K562 (cell line): ENCODE measurements at regions not wholly inside any gene's neighbourhood (a gene's known extent, or its start where the extent isn't known, plus 50 kb on each side); places are given as distances from the start of the nearest gene placed in this dataset.

ENCODE experiments used
- ATAC-seq: fragments of 200-7000 bp; cut with Tn5 transposase; 3 replicates; pipeline ENCODE4 v1.9.1; 2020; ENCODE audit warnings: moderate library complexity
- BruUV-seq: library from RNA; stranded (reverse); fragments of 400-500 nt; replicated peaks from 2 replicates; lab custom pipeline; 2021; lab: Mats Ljungman, UMichigan
- CTCF ChIA-PET: fragments of 300-600 bp; formaldehyde crosslinking; extraction: SDS; loops from one replicate; lab custom pipeline; 2021; ENCODE audit warnings: low intra/inter-chr PET ratio; lab: Yijun Ruan, JAX
- POLR2A ChIA-PET: fragments of 300-600, 350-650 bp; sonication (Branson Sonifier 250); formaldehyde crosslinking; extraction: SDS; loops from one replicate; lab custom pipeline; 2021; ENCODE audit warnings: antibody characterized with exemption, inconsistent platforms; lab: Yijun Ruan, JAX
- DNase-seq, 4 experiments: peaks; one replicate each; pipeline versions ENCODE4 v3.0.0 to v3.0.0-alpha.2; 2011 to 2018; ENCODE audit warnings: low spot score in 3 of 4, mixed read lengths in 3 of 4; ENCODE audit errors: extremely low read depth in 1 of 4
- FAIRE-seq: peaks from 2 replicates; lab custom pipeline; 2011; peaks lifted over from hg19 to GRCh38; lab: Jason Lieb, UNC
- H2AFZ ChIP-seq: 2 replicates; pipeline ENCODE4 v1.6.0; 2011; ENCODE audit warnings: low read depth, low read length, control low read depth, inconsistent platforms
- H3K27ac ChIP-seq: fragments of 200-600 bp; 3 replicates; pipeline ENCODE4 v1.8.0; 2011; ENCODE audit warnings: low read depth, mild to moderate bottlenecking, control low read depth, inconsistent platforms, low read length, moderate library complexity, mixed read lengths; ENCODE audit errors: extremely low read depth
- H3K27me3 ChIP-seq, 2 experiments: fragments of 300-600 bp in 1 of 2; 2 replicates in 1 of 2; 3 replicates in 1 of 2; pipeline versions ENCODE4 v1.6.0 to v1.8.0; 2011; ENCODE audit warnings: inconsistent platforms in 2 of 2, low read length in 2 of 2, mild to moderate bottlenecking in 1 of 2, mixed read lengths in 1 of 2, moderate library complexity in 1 of 2; ENCODE audit not compliant: control insufficient read depth in 2 of 2, insufficient read depth in 2 of 2
- H3K36me3 ChIP-seq: fragments of 300-600 bp; 3 replicates; pipeline ENCODE4 v1.8.0; 2011; ENCODE audit warnings: mild to moderate bottlenecking, low read length, inconsistent platforms; ENCODE audit not compliant: control insufficient read depth, insufficient read depth
- H3K4me1 ChIP-seq, 2 experiments: fragments of 200-600 bp in 1 of 2; replicated peaks in 1 of 2; 2 replicates in 1 of 2; 3 replicates in 1 of 2; pipeline versions ENCODE4 v1.5.1 to v1.8.0; 2011; ENCODE audit warnings: inconsistent platforms in 2 of 2, low read length in 2 of 2, mild to moderate bottlenecking in 1 of 2, mixed read lengths in 1 of 2, moderate library complexity in 1 of 2; ENCODE audit not compliant: control insufficient read depth in 2 of 2, insufficient read depth in 2 of 2
- H3K4me2 ChIP-seq: 2 replicates; pipeline ENCODE4 v1.6.1; 2011; ENCODE audit warnings: low read length, control low read depth, inconsistent platforms, mixed read lengths; ENCODE audit not compliant: insufficient read depth
- H3K4me3 ChIP-seq: fragments of 200-600 bp; sonication (generic), shearing (Covaris generic); 2 replicates; pipeline ENCODE4 v1.5.1; 2016; ENCODE audit warnings: control low read depth, inconsistent platforms
- H3K79me2 ChIP-seq: fragments of 200-600 bp; 3 replicates; pipeline ENCODE4 v1.8.0; 2011; ENCODE audit warnings: low read length, inconsistent platforms; ENCODE audit not compliant: control insufficient read depth, insufficient read depth
- H3K9ac ChIP-seq, 2 experiments: 2 replicates each; pipeline versions ENCODE4 v1.6.0 to v1.6.1; 2011; ENCODE audit warnings: low read depth in 2 of 2, low read length in 2 of 2, control low read depth in 1 of 2, inconsistent platforms in 1 of 2, mild to moderate bottlenecking in 1 of 2, mixed read lengths in 1 of 2; ENCODE audit not compliant: insufficient read depth in 1 of 2
- H3K9me1 ChIP-seq: one replicate; pipeline ENCODE4 v1.6.0; 2011; ENCODE audit warnings: inconsistent platforms, mild to moderate bottlenecking, low read length, moderate library complexity; ENCODE audit not compliant: control insufficient read depth, insufficient read depth
- H3K9me3 ChIP-seq: replicated peaks from 2 replicates; pipeline ENCODE4 v1.5.1; 2011; ENCODE audit warnings: low read depth, low read length, inconsistent platforms; ENCODE audit not compliant: control insufficient read depth, insufficient read depth
- H4K20me1 ChIP-seq: replicated peaks from 2 replicates; pipeline ENCODE4 v1.6.1; 2011; ENCODE audit warnings: low read length, inconsistent platforms, mixed read lengths; ENCODE audit not compliant: control insufficient read depth, insufficient read depth
- ARID2 ChIP-seq: fragments of 450-650 bp; IDR thresholded peaks from 2 replicates; pipeline ENCODE4 v1.6.1; 2017; ENCODE audit warnings: antibody characterized with exemption, mild to moderate bottlenecking
- ATF3 ChIP-seq, 2 experiments: fragments of 450-650 bp in 1 of 2; sonication (generic) in 1 of 2; formaldehyde crosslinking in 1 of 2; IDR thresholded peaks in 1 of 2; conservative IDR thresholded peaks in 1 of 2; 2 replicates each; pipeline versions ENCODE4 v1.6.1 to v1.8.1; 2016 to 2023; ENCODE audit warnings: mild to moderate bottlenecking in 2 of 2, moderate library complexity in 2 of 2, inconsistent platforms in 1 of 2, missing genetic modification reagents in 1 of 2
- BHLHE40 ChIP-seq: IDR thresholded peaks from 2 replicates; pipeline ENCODE4 v1.6.1; 2011; ENCODE audit warnings: low read length, improper control_type of control experiment
- CXXC5 ChIP-seq: fragments of 250-450 bp; sonication (Bioruptor Pico); IDR thresholded peaks from 2 replicates; pipeline ENCODE4 v1.8.0; 2022; ENCODE audit warnings: inconsistent platforms, mild to moderate bottlenecking, moderate library complexity
- E2F5 ChIP-seq: sonication (generic); formaldehyde crosslinking; IDR thresholded peaks from 2 replicates; pipeline ENCODE4 v1.8.0; 2022; ENCODE audit warnings: mild to moderate bottlenecking, missing genetic modification reagents
- ELK3 ChIP-seq: fragments of 450-650 bp; formaldehyde crosslinking; IDR thresholded peaks from 2 replicates; pipeline ENCODE4 v1.4.0; 2020; ENCODE audit warnings: mild to moderate bottlenecking
- FOS ChIP-seq: IDR thresholded peaks from 3 replicates; pipeline ENCODE4 v1.6.1; 2011; ENCODE audit not compliant: insufficient read length; ENCODE audit errors: extremely low read depth
- HDAC6 ChIP-seq: IDR thresholded peaks from 2 replicates; pipeline ENCODE4 v1.6.1; 2012; ENCODE audit warnings: low read depth, mild to moderate bottlenecking, control low read depth, inconsistent platforms, low read length, moderate library complexity
- HLTF ChIP-seq: fragments of 450-650 bp; IDR thresholded peaks from 2 replicates; pipeline ENCODE4 v1.6.1; 2016
- KDM5B ChIP-seq: fragments of 200-600 bp; sonication (generic); IDR thresholded peaks from 2 replicates; pipeline ENCODE4 v1.6.1; 2012; ENCODE audit warnings: low read depth, mild to moderate bottlenecking, moderate library complexity, low read length, control low read depth, inconsistent platforms; ENCODE audit not compliant: insufficient replicate concordance
- MAZ ChIP-seq, 2 experiments: fragments of 450-650 bp in 1 of 2; sonication (generic) in 1 of 2; formaldehyde crosslinking; IDR thresholded peaks in 1 of 2; conservative IDR thresholded peaks in 1 of 2; 2 replicates each; pipeline versions ENCODE4 v1.4.0 to v1.5.0; 2020; ENCODE audit warnings: mild to moderate bottlenecking in 1 of 2, missing genetic modification reagents in 1 of 2
- MCM5 ChIP-seq: fragments of 450-650 bp; IDR thresholded peaks from 2 replicates; pipeline ENCODE4 v1.6.1; 2016; ENCODE audit warnings: low read depth
- NCOA4 ChIP-seq: fragments of 450-650 bp; IDR thresholded peaks from 2 replicates; pipeline ENCODE4 v1.6.1; 2018; ENCODE audit warnings: mild to moderate bottlenecking; ENCODE audit not compliant: partially characterized antibody
- NFRKB ChIP-seq: fragments of 450-650 bp; IDR thresholded peaks from 2 replicates; pipeline ENCODE4 v1.6.1; 2016; ENCODE audit warnings: low read depth
- THRB ChIP-seq: fragments of 450-650 bp; formaldehyde crosslinking; conservative IDR thresholded peaks from 2 replicates; pipeline ENCODE4 v1.4.0; 2022; ENCODE audit warnings: mild to moderate bottlenecking, missing genetic modification characterization
- ZNF133 ChIP-seq: fragments of 250-450 bp; sonication (Bioruptor Pico); IDR thresholded peaks from 2 replicates; pipeline ENCODE4 v1.4.0; 2020; ENCODE audit warnings: mild to moderate bottlenecking
- ZNF561 ChIP-seq: fragments of 450-650 bp; formaldehyde crosslinking; conservative IDR thresholded peaks from 2 replicates; pipeline ENCODE4 v1.4.0; 2020; ENCODE audit warnings: mild to moderate bottlenecking, moderate library complexity
- WGBS: fragments of 100-300 bp; shearing (Covaris generic); methylation state at CpG from one replicate; pipeline ENCODE4 v1.1.6; 2016; ENCODE audit warnings: low coverage, mixed read lengths; ENCODE audit not compliant: insufficient coverage; ENCODE audit errors: missing lambda C conversion rate; 5-methylcytosine and 5-hydroxymethylcytosine counted together
- in situ Hi-C: fragments of 300-500 bp; cut with MboI; formaldehyde crosslinking; loops from 4 replicates; pipeline ENCODE4 v1.15.0; 2018; ENCODE audit warnings: inconsistent platforms, mixed read lengths
- intact Hi-C: fragments of 100-400 bp; cut with micrococcal nuclease; formaldehyde crosslinking; loops from 2 replicates; pipeline ENCODE4 v1.14.2; 2022

- WGBS: 6% methylated on average over 2 of the region's 2 CpGs
- TF ChIP-seq E2F5 (no peak), NCOA4 (no peak), THRB (CRISPR knock-in tag) (no peak), ATF3 (IDR thresholded peaks at IDR 0.05) (no peak), ATF3 (CRISPR knock-in tag; conservative IDR thresholded peaks at IDR 0.05) (no peak), BHLHE40 (no peak), CXXC5 (CRISPR knock-in tag) (no peak), KDM5B (no peak), ZNF133 (CRISPR knock-in tag) (no peak), FOS (no peak), HDAC6 (no peak), ARID2 (no peak), NFRKB (no peak), MCM5 (no peak), ELK3 (CRISPR knock-in tag) (no peak), ZNF561 (no peak), MAZ (CRISPR knock-in tag; conservative IDR thresholded peaks at IDR 0.05 in 1 of 2, IDR thresholded peaks at IDR 0.05 in 1 of 2) (no peak), HLTF (no peak)
- TF ChIP-seq, all 486 proteins: peak for 0
- DNase-seq (no peak), ATAC-seq (no peak), FAIRE-seq (no peak)
- no TSS peak for BruUV-seq
- H3K9ac ChIP-seq: no peak overlapping the region
- no peaks in the 10 kb centered on the region for H3K9me1 ChIP-seq
- H4K20me1 ChIP-seq: no peaks in the 10 kb centered on the region
- POLR2A ChIA-PET: no interaction called here
- in situ Hi-C loops: no loop called here
- H3K9me3 ChIP-seq: no peaks in the 10 kb centered on the region
- H3K4me1 ChIP-seq: no peaks in the 10 kb centered on the region
- intact Hi-C loops: no loop called here
- CTCF ChIA-PET: no interaction called here
- H2AFZ ChIP-seq: no peak overlapping the region
- H3K27ac ChIP-seq: no peak overlapping the region
- H3K27me3 ChIP-seq: no peaks in the 10 kb centered on the region
- H3K4me3 ChIP-seq: no peak overlapping the region
- H3K79me2 ChIP-seq: no peaks in the 10 kb centered on the region
- H3K36me3 ChIP-seq: no peaks in the 10 kb centered on the region
- no peak overlapping the region for H3K4me2 ChIP-seq
Observed at GRCh38 chr6:23704479-23705052, 421.4 kb upstream of the NRSN1 start.
